ENCODE measurements at regions not wholly inside any gene's neighbourhood (a gene's known extent, or its start where the extent isn't known, plus 50 kb on each side); places are given as distances from the start of the nearest gene placed in this dataset.

DNA sequence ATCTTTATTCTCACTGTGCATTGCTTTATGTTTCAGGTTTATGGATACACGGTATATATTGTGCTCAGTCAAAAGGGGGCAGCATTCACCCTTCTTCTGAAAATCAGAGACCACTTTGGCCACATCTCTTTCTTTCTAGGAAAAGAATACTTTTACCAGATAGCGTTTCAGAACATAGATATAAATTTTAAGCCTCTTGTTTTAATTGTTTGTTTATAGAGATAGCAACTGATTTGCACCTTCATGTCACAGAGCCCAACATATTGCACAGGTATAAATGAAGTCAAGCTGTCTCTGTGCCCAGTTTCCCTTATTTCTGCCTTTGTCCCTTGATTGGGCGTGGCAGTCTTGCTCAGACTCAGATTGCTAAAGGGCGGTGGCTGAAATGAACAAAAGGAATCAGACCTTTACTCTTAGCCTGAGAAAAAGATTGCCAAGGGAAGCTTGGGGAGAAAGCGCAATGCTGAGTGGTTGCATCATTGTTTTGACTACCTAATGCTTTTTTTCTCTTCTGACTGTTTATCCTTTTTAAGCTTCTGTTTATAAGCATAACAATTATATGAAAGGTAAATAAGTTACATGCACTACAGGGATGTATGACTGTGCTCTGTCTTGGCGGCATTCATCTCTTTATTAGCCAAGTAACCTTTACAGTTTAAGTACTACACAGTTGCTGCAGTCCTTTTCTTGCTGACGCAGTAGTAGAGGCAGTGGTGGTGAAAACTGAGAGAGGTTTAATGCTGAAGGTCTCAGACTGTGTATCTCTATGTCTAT lies 70.8 kb upstream of the ZBTB20 start:
- TF ChIP-seq POLR2AphosphoS5 (IDR thresholded peaks at IDR 0.05; ENCODE audit: low read length): no peak
- no peak for TF ChIP-seq SIX5 (IDR thresholded peaks at IDR 0.05; ENCODE audit: low read depth, low read length, severe bottlenecking)
- no peak for TF ChIP-seq USF2 (IDR thresholded peaks at IDR 0.05; ENCODE audit: borderline replicate concordance, low read depth, low read length)
- no peak for TF ChIP-seq NKRF (conservative IDR thresholded peaks at IDR 0.05)
- no peak for TF ChIP-seq CEBPB (IDR thresholded peaks at IDR 0.05; ENCODE audit: borderline replicate concordance in 1 of 2, low read depth in 2 of 2, low read length in 2 of 2)
- TF ChIP-seq EZH2 (IDR thresholded peaks at IDR 0.05; ENCODE audit: borderline replicate concordance, control insufficient read depth, low read depth, low read length): no peak
- no peak for TF ChIP-seq HCFC1 (IDR thresholded peaks at IDR 0.05; ENCODE audit: low read length)
